H9 (cell line): ENCODE measurements at regions not wholly inside any gene's neighbourhood (a gene's known extent, or its start where the extent isn't known, plus 50 kb on each side); places are given as distances from the start of the nearest gene placed in this dataset.

Experiments used
- DNase-seq: peaks from one replicate; pipeline ENCODE4 v3.0.0-alpha.2; 2017
- H2AFZ ChIP-seq: one replicate; pipeline ENCODE4 v1.6.1; 2013; ENCODE audit warnings: mild to moderate bottlenecking, low read length, control low read depth, moderate library complexity
- H2AK5ac ChIP-seq: 2 replicates; pipeline ENCODE4 v1.6.1; 2013; ENCODE audit warnings: low read length, control low read depth, mixed read lengths; ENCODE audit not compliant: insufficient read length
- H2BK120ac ChIP-seq: one replicate; pipeline ENCODE4 v1.6.1; 2013; ENCODE audit warnings: low read depth, mild to moderate bottlenecking, low read length, control low read depth, inconsistent platforms; ENCODE audit not compliant: poor library complexity, severe bottlenecking
- H2BK12ac ChIP-seq: 2 replicates; pipeline ENCODE4 v1.6.1; 2013; ENCODE audit warnings: low read length, control low read depth, mixed read lengths, low read depth; ENCODE audit not compliant: insufficient read length
- H2BK15ac ChIP-seq: 2 replicates; pipeline ENCODE4 v1.6.1; 2013; ENCODE audit warnings: low read depth, low read length, control low read depth
- H2BK20ac ChIP-seq: one replicate; pipeline ENCODE4 v1.6.1; 2013; ENCODE audit warnings: low read depth, mild to moderate bottlenecking, low read length, control low read depth, inconsistent platforms; ENCODE audit not compliant: poor library complexity, severe bottlenecking
- H2BK5ac ChIP-seq: 2 replicates; pipeline ENCODE4 v1.6.1; 2013; ENCODE audit warnings: low read length, control low read depth, mixed read lengths; ENCODE audit not compliant: insufficient read length
- H3K14ac ChIP-seq: 2 replicates; pipeline ENCODE4 v1.6.1; 2013; ENCODE audit warnings: low read length, control low read depth; ENCODE audit not compliant: insufficient read depth
- H3K18ac ChIP-seq: 2 replicates; pipeline ENCODE4 v1.6.1; 2013; ENCODE audit warnings: low read depth, mild to moderate bottlenecking, mixed read lengths, low read length, control low read depth; ENCODE audit not compliant: insufficient read length
- H3K23ac ChIP-seq: 2 replicates; pipeline ENCODE4 v1.6.1; 2013; ENCODE audit warnings: low read length, control low read depth, mixed read lengths, low read depth; ENCODE audit not compliant: insufficient read length
- H3K23me2 ChIP-seq: 2 replicates; pipeline ENCODE4 v1.6.1; 2013; ENCODE audit warnings: low read depth, mild to moderate bottlenecking, mixed read lengths, low read length, control low read depth; ENCODE audit not compliant: insufficient read length, poor library complexity, severe bottlenecking
- H3K27ac ChIP-seq: 2 replicates; pipeline ENCODE4 v1.5.1; 2013; ENCODE audit warnings: low read length, control low read depth, mixed read lengths, low read depth; ENCODE audit not compliant: insufficient read length
- H3K27me3 ChIP-seq: 2 replicates; pipeline ENCODE4 v1.6.1; 2013; ENCODE audit warnings: low read length, control low read depth, inconsistent platforms; ENCODE audit not compliant: insufficient read depth
- H3K4ac ChIP-seq: 2 replicates; pipeline ENCODE4 v1.6.1; 2013; ENCODE audit warnings: low read depth, mild to moderate bottlenecking, control low read depth, inconsistent platforms, low read length, moderate library complexity
- H3K4me1 ChIP-seq: 2 replicates; pipeline ENCODE4 v1.6.1; 2013; ENCODE audit warnings: low read length, control low read depth, inconsistent platforms; ENCODE audit not compliant: insufficient read depth
- H3K4me2 ChIP-seq: 2 replicates; pipeline ENCODE4 v1.6.1; 2013; ENCODE audit warnings: low read length, control low read depth, mixed read lengths; ENCODE audit not compliant: insufficient read length, insufficient read depth
- H3K56ac ChIP-seq: 2 replicates; pipeline ENCODE4 v1.6.1; 2013; ENCODE audit warnings: low read depth, mild to moderate bottlenecking, mixed read lengths, low read length, control low read depth; ENCODE audit not compliant: insufficient read length
- H3K79me1 ChIP-seq: 2 replicates; pipeline ENCODE4 v1.6.1; 2013; ENCODE audit warnings: low read depth, mild to moderate bottlenecking, moderate library complexity, low read length, control low read depth, inconsistent platforms; ENCODE audit not compliant: insufficient read depth, poor library complexity, severe bottlenecking
- H3K79me2 ChIP-seq: 2 replicates; pipeline ENCODE4 v1.6.1; 2013; ENCODE audit warnings: low read length, control low read depth, inconsistent platforms; ENCODE audit not compliant: insufficient read depth
- H3K9ac ChIP-seq: 2 replicates; pipeline ENCODE4 v1.6.1; 2013; ENCODE audit warnings: low read length, control low read depth, mixed read lengths; ENCODE audit not compliant: insufficient read length; ENCODE audit errors: extremely low read depth
- H3K9me3 ChIP-seq: one replicate; pipeline ENCODE4 v1.6.1; 2013; ENCODE audit warnings: low read depth, low read length, inconsistent platforms; ENCODE audit not compliant: control insufficient read depth
- H3T11ph ChIP-seq: one replicate; pipeline ENCODE4 v1.6.1; 2013; ENCODE audit warnings: mild to moderate bottlenecking, low read length, control low read depth, inconsistent platforms
- H4K20me1 ChIP-seq: one replicate; pipeline ENCODE4 v1.6.1; 2013; ENCODE audit not compliant: control insufficient read depth, insufficient read length, insufficient read depth
- H4K5ac ChIP-seq: 2 replicates; pipeline ENCODE4 v1.6.1; 2013; ENCODE audit warnings: low read depth, mild to moderate bottlenecking, mixed read lengths, low read length, control low read depth; ENCODE audit not compliant: insufficient read length
- H4K8ac ChIP-seq: replicated peaks from 2 replicates; pipeline ENCODE4 v1.6.1; 2013; ENCODE audit warnings: low read length, control low read depth, mixed read lengths, low read depth; ENCODE audit not compliant: insufficient read length
- H4K91ac ChIP-seq: 2 replicates; pipeline ENCODE4 v1.6.1; 2013; ENCODE audit warnings: low read depth, mild to moderate bottlenecking, moderate library complexity, mixed read lengths, low read length, control low read depth; ENCODE audit not compliant: insufficient read length
- H3K27ac Mint-ChIP-seq, 3 experiments: 2 replicates in 2 of 3; 3 replicates in 1 of 3; pipeline ENCODE4 v1.8.0; 2020 to 2021; ENCODE audit warnings: mixed read lengths in 3 of 3, mild to moderate bottlenecking in 1 of 3, moderate library complexity in 1 of 3
- H3K27me3 Mint-ChIP-seq: 2 replicates; pipeline ENCODE4 v1.8.0; 2021; ENCODE audit warnings: low read depth, mild to moderate bottlenecking, moderate library complexity, mixed read lengths
- H3K36me3 Mint-ChIP-seq, 3 experiments: 2 replicates in 2 of 3; 3 replicates in 1 of 3; pipeline ENCODE4 v1.8.0; 2020 to 2021; ENCODE audit warnings: low read depth in 3 of 3, mixed read lengths in 3 of 3; ENCODE audit not compliant: insufficient read depth in 1 of 3
- H3K4me1 Mint-ChIP-seq, 2 experiments: 2 replicates each; pipeline ENCODE4 v1.8.0; 2020; ENCODE audit warnings: mixed read lengths in 2 of 2
- H3K4me3 Mint-ChIP-seq, 2 experiments: 2 replicates in 1 of 2; 3 replicates in 1 of 2; pipeline ENCODE4 v1.8.0; 2020 to 2021; ENCODE audit warnings: mild to moderate bottlenecking in 2 of 2, mixed read lengths in 2 of 2, moderate library complexity in 1 of 2
- H3K9me3 Mint-ChIP-seq, 2 experiments: 2 replicates in 1 of 2; 3 replicates in 1 of 2; pipeline ENCODE4 v1.8.0; 2020; ENCODE audit warnings: mild to moderate bottlenecking in 2 of 2, mixed read lengths in 2 of 2, moderate library complexity in 1 of 2
- WGBS: extraction: QIAGEN DNeasy Blood & Tissue Kit; methylation state at CpG from one replicate; pipeline ENCODE4 v1.1.7; 2013; ENCODE audit warnings: missing lambda C conversion rate, low lambda C conversion rate, mixed read lengths; ENCODE audit not compliant: insufficient read length; ENCODE audit errors: extremely low coverage; 5-methylcytosine and 5-hydroxymethylcytosine counted together
- TF ChIP-seq, protein P1 (sequence below): fragments of 200-600 bp; sonication (generic); conservative IDR thresholded peaks from 3 replicates; pipeline ENCODE4 v1.8.0; 2021; ENCODE audit warnings: antibody characterized with exemption, mild to moderate bottlenecking

DNA sequence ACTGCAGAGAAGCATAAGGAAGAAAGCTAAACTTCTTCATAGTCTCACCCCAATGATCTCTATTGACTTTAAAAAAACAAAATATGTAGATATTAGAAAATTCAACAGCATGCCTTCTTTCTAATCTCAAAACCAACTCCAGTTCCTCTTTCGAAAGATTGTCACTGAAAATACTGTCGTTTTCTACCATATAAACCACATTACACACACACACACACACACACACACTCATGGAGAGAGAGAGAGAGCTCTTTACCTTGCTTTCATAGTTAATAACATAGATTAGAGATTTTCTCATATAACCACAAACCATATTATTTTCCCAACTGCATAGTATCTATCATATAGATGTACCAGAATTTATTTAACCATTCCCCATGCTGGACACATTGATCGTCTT is 296.2 kb upstream of the MGMT start:
- no peak overlapping the region for H3K27ac ChIP-seq

More for the DNA sequence above, 296.2 kb upstream of the MGMT start:
- Histone ChIP-seq H4K5ac (no peak overlapping the region), H2BK5ac (no peak overlapping the region), H2AK5ac (no peak overlapping the region), H3K79me1 (no peaks in the 10 kb centered on the region), H3K23ac (no peak overlapping the region), H3K18ac (no peak overlapping the region), H2BK120ac (no peak overlapping the region), H2BK20ac (no peak overlapping the region), H3K4me1 (no peaks in the 10 kb centered on the region), H3K79me2 (no peaks in the 10 kb centered on the region), H2BK12ac (no peak overlapping the region), H3K14ac (no peak overlapping the region), H4K20me1 (no peaks in the 10 kb centered on the region), H3K4ac (no peak overlapping the region), H3K4me2 (no peak overlapping the region), H3K9ac (no peak overlapping the region), H3K56ac (no peak overlapping the region), H2AFZ (no peak overlapping the region), H3T11ph (no peak overlapping the region), H4K91ac (no peak overlapping the region), H3K27me3 (no peaks in the 10 kb centered on the region; the same call in 1 of the 2 replicates), H4K8ac (no peak overlapping the region), H3K9me3 (no peaks in the 10 kb centered on the region), H3K23me2 (no peaks in the 10 kb centered on the region), H2BK15ac (no peak overlapping the region)
- H3K9me3 Mint-ChIP-seq = no peaks in the 10 kb centered on the region
- WGBS = no CpG with 5 or more reads among the region's 3 CpGs
- H3K27ac Mint-ChIP-seq = no peak overlapping the region
- TF ChIP-seq, protein P1, sequence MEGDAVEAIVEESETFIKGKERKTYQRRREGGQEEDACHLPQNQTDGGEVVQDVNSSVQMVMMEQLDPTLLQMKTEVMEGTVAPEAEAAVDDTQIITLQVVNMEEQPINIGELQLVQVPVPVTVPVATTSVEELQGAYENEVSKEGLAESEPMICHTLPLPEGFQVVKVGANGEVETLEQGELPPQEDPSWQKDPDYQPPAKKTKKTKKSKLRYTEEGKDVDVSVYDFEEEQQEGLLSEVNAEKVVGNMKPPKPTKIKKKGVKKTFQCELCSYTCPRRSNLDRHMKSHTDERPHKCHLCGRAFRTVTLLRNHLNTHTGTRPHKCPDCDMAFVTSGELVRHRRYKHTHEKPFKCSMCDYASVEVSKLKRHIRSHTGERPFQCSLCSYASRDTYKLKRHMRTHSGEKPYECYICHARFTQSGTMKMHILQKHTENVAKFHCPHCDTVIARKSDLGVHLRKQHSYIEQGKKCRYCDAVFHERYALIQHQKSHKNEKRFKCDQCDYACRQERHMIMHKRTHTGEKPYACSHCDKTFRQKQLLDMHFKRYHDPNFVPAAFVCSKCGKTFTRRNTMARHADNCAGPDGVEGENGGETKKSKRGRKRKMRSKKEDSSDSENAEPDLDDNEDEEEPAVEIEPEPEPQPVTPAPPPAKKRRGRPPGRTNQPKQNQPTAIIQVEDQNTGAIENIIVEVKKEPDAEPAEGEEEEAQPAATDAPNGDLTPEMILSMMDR = no peak
- peaks cover 5 to 8% of the 10 kb centered on the region in 2 experiments for H3K4me1 Mint-ChIP-seq
- H3K27me3 Mint-ChIP-seq = no peaks in the 10 kb centered on the region
- no peaks in the 10 kb centered on the region; a peak in 2 of 7 replicates for H3K36me3 Mint-ChIP-seq
- H3K4me3 Mint-ChIP-seq = no peak overlapping the region
- no peak for DNase-seq
